ENCODE measurements at regions not wholly inside any gene's neighbourhood (a gene's known extent, or its start where the extent isn't known, plus 50 kb on each side); places are given as distances from the start of the nearest gene placed in this dataset.

DNA sequence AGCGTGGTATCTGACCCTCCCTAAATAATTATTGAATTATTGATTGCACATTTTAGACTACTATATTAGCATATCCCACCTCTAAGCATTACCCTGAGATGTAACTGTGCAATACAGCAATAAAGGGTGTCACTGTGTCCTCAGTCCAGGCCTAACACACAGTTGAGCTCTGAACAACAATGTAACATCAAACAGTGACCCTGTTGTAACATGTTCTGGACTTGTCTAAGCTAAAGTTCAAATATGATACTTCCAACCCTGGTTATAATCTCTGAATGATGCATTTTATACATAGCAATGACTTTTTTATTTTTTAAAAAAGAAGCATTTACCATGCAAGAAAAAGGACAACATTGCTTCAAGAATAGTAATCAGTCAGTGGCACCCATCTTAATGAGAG is 61.6 kb upstream of the DMD start:
- TF ChIP-seq, protein P1, sequence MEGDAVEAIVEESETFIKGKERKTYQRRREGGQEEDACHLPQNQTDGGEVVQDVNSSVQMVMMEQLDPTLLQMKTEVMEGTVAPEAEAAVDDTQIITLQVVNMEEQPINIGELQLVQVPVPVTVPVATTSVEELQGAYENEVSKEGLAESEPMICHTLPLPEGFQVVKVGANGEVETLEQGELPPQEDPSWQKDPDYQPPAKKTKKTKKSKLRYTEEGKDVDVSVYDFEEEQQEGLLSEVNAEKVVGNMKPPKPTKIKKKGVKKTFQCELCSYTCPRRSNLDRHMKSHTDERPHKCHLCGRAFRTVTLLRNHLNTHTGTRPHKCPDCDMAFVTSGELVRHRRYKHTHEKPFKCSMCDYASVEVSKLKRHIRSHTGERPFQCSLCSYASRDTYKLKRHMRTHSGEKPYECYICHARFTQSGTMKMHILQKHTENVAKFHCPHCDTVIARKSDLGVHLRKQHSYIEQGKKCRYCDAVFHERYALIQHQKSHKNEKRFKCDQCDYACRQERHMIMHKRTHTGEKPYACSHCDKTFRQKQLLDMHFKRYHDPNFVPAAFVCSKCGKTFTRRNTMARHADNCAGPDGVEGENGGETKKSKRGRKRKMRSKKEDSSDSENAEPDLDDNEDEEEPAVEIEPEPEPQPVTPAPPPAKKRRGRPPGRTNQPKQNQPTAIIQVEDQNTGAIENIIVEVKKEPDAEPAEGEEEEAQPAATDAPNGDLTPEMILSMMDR (IDR thresholded peaks at IDR 0.05) = no peak
- no peak for TF ChIP-seq POLR2A (IDR thresholded peaks at IDR 0.05)

Data from right lobe of liver (tissue), 4 donors.